Stomach (tissue), 8 donors: ENCODE measurements at regions not wholly inside any gene's neighbourhood (a gene's known extent, or its start where the extent isn't known, plus 50 kb on each side); places are given as distances from the start of the nearest gene placed in this dataset.

ENCODE experiments used
- DNase-seq, 2 donors: peaks; one replicate each; pipeline versions ENCODE4 v3.0.0 to v3.0.0-alpha.2; 2013 to 2019
- H3K27ac ChIP-seq, 5 donors: fragments of 200-600 bp in 4 of 5; sonication (generic) in 4 of 5; one replicate each; pipeline ENCODE4 v1.5.1; 2013 to 2019; ENCODE audit warnings: mild to moderate bottlenecking in 1 of 5, moderate library complexity in 1 of 5
- H3K27me3 ChIP-seq, 3 donors: fragments of 200-600 bp; sonication (generic); one replicate each; pipeline ENCODE4 v1.5.1; 2017 to 2019; ENCODE audit warnings: mixed run types in 1 of 3
- H3K36me3 ChIP-seq, 4 donors: fragments of 200-600 bp; sonication (generic); 1 replicate in 3 of 4; 2 replicates in 1 of 4; pipeline ENCODE4 v1.5.1; 2016 to 2019
- H3K4me1 ChIP-seq, 4 donors: fragments of 200-600 bp; sonication (generic); one replicate each; pipeline ENCODE4 v1.5.1; 2016 to 2019
- H3K4me3 ChIP-seq, 4 donors: fragments of 200-600 bp; sonication (generic) in 3 of 4; one replicate each; pipeline ENCODE4 v1.5.1; 2016 to 2019; ENCODE audit warnings: mild to moderate bottlenecking in 1 of 4
- H3K9me3 ChIP-seq, 4 donors: fragments of 200-600 bp; sonication (generic); one replicate each; pipeline ENCODE4 v1.5.1; 2016 to 2019
- EP300 ChIP-seq: sonication (generic); formaldehyde crosslinking; IDR thresholded peaks from one replicate; pipeline ENCODE4 v1.6.1; 2017; ENCODE audit warnings: antibody characterized with exemption
- POLR2A ChIP-seq, 4 donors: fragments of 450-650 bp; IDR thresholded peaks; one replicate each; pipeline ENCODE4 v1.6.1; 2016; ENCODE audit warnings: antibody characterized with exemption in 4 of 4, control low read depth in 2 of 4, mild to moderate bottlenecking in 1 of 4, moderate library complexity in 1 of 4
- POLR2AphosphoS5 ChIP-seq, 3 donors: sonication (generic); formaldehyde crosslinking; IDR thresholded peaks; one replicate each; pipeline ENCODE4 v1.6.1; 2016; ENCODE audit warnings: antibody characterized with exemption in 3 of 3
- WGBS, 5 donors: extraction: QIAGEN DNeasy Blood & Tissue Kit in 3 of 5; methylation state at CpG; one replicate each; pipeline versions ENCODE4 v1.1.5 to v1.1.7; 2013 to 2018; 5-methylcytosine and 5-hydroxymethylcytosine counted together
- intact Hi-C: fragments of 100-400 bp; cut with DNase I; formaldehyde crosslinking; loops from one replicate; pipeline ENCODE4 v1.15.1; 2023; ENCODE audit warnings: low total_unique reads
- TF ChIP-seq, protein P1 (sequence below), 7 experiments: fragments of 450-650 bp in 4 of 7; fragments of 200-600 bp in 3 of 7; sonication (generic) in 3 of 7; IDR thresholded peaks; one replicate each; pipeline ENCODE4 v1.5.1; 2016 to 2019; ENCODE audit warnings: antibody characterized with exemption in 7 of 7, control low read depth in 2 of 7, mild to moderate bottlenecking in 1 of 7
- donor health status: healthy with polysubstance abuse.
- donor health status: Bipolar disorder and iron deficiency.
- donor health status: healthy.

DNA sequence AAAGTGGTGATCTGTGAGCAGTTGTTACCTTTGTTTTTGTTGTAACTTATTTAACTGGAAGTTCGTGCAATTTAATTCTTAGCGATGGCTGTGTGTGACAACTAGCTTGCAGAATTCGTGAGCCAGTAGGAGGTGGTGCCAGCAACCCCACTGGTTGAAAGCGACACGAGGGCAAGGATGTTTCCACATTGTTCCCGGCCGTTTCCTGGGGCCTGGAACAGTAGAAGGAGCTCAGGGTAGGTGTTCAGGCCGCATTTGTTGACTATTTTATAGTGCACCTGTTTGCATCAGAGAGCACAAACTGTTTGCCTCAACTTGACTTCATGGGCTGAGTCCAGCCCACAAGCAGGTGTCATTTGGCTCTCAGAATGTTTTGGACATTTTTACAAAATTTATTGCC, 112.1 kb upstream of the PTPN1 start:
- TF ChIP-seq POLR2A (IDR thresholded peaks at IDR 0.05) (no peak), POLR2AphosphoS5 (IDR thresholded peaks at IDR 0.05) (no peak), EP300 (no peak)
- TF ChIP-seq, protein P1, sequence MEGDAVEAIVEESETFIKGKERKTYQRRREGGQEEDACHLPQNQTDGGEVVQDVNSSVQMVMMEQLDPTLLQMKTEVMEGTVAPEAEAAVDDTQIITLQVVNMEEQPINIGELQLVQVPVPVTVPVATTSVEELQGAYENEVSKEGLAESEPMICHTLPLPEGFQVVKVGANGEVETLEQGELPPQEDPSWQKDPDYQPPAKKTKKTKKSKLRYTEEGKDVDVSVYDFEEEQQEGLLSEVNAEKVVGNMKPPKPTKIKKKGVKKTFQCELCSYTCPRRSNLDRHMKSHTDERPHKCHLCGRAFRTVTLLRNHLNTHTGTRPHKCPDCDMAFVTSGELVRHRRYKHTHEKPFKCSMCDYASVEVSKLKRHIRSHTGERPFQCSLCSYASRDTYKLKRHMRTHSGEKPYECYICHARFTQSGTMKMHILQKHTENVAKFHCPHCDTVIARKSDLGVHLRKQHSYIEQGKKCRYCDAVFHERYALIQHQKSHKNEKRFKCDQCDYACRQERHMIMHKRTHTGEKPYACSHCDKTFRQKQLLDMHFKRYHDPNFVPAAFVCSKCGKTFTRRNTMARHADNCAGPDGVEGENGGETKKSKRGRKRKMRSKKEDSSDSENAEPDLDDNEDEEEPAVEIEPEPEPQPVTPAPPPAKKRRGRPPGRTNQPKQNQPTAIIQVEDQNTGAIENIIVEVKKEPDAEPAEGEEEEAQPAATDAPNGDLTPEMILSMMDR (IDR thresholded peaks at IDR 0.05), result no peak
- intact Hi-C loops, result loop anchor here (10.0 kb wide), 1 partner anchor 57 kb away; no protein-coding TSS in a partner anchor
- Histone ChIP-seq H3K4me1 (peaks cover 40 to 74% (median 54%) of the 10 kb centered on the region in 4 donors), H3K27me3 (no peaks in the 10 kb centered on the region), H3K27ac (peak overlapping the region in 4 of 5 donors; percentile 77 to 88 (median 82)), H3K9me3 (no peaks in the 10 kb centered on the region), H3K4me3 (no peak overlapping the region), H3K36me3 (no peaks in the 10 kb centered on the region)
- DNase-seq, result no peak
- WGBS, 5 donors, result 85 to 91% (median 89%) methylated on average over 8 of the region's 8 CpGs

DNA sequence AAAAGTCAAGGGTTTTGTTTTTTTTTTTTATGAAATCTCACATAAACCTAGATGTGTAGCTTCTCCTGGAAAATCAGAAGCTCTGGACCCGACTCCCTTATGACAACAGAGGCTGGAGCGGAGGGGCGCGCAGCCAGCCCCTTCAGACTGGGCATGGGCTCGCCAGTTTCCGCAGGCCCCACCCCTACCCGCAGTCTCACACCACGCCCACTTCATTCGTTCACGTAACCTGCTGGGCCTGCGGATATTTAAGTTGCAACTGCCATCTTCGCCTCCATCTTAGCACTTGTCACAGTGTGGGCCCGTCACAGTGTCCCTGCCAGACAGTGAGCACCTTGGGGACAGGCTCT, 111.7 kb upstream of the PTPN1 start:
- no peak for DNase-seq
- no peak overlapping the region for H3K4me3 ChIP-seq
- peaks cover 44 to 78% (median 56%) of the 10 kb centered on the region in 4 donors for H3K4me1 ChIP-seq
- intact Hi-C loops, result loop anchor here (10.0 kb wide), 1 partner anchor 56 kb away; no protein-coding TSS in a partner anchor
- TF ChIP-seq POLR2AphosphoS5 (IDR thresholded peaks at IDR 0.05) (no peak), EP300 (no peak), POLR2A (IDR thresholded peaks at IDR 0.05) (no peak)
- TF ChIP-seq, protein P1 (IDR thresholded peaks at IDR 0.05), result no peak
- 82 to 88% (median 87%) methylated on average over 13 of the region's 13 CpGs for WGBS, 5 donors
- no peaks in the 10 kb centered on the region for H3K27me3 ChIP-seq
- peak overlapping the region in 4 of 5 donors; percentile 77 to 88 (median 82) for H3K27ac ChIP-seq
- no peaks in the 10 kb centered on the region for H3K36me3 ChIP-seq
- H3K9me3 ChIP-seq, result no peaks in the 10 kb centered on the region

DNA sequence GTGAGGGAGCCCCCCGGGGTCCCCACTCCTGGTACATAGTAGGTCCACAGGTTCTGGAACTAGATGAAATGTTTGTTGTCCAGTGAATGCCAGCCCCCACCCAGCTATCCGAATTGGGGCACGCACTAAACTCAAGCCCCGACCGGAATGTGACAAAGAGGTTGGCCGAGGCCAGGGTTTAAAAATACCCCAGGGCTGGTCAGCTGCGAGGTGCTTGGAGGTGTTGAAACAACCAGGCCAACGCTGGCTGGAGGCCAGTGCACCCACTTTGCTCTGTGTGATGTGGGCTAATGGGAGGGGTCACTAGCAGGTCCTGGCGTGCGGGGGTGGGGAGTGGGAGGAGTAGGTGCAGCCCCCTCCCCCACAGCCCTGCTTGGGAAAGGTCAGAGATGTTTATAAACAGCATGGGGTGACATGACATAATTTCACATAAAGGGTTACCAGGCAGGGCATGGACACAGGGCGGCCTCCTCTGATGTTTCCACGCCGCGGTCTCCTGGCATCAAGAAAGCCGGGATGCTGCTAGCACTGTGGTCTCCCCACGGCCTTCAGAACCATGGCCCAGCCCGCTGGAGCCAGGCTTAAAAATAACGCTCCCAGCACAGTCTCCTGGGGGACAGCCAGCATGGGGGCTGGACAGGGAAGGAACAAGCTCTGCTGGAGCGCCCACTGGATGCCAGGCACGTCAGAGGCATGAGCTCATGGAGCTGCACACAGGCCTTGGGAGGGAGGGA, 111.2 kb upstream of the PTPN1 start:
- TF ChIP-seq, protein P1 (IDR thresholded peaks at IDR 0.05), result no peak
- TF ChIP-seq POLR2AphosphoS5 (IDR thresholded peaks at IDR 0.05) (peak; percentile 2 to 56 (median 5)), EP300 (peak; percentile 43)
- Histone ChIP-seq H3K36me3 (no peaks in the 10 kb centered on the region), H3K9me3 (no peaks in the 10 kb centered on the region), H3K27ac (peak overlapping the region; percentile 37 to 88 (median 80)), H3K27me3 (no peaks in the 10 kb centered on the region), H3K4me3 (no peak overlapping the region), H3K4me1 (peaks cover 48 to 80% (median 61%) of the 10 kb centered on the region in 4 donors)
- intact Hi-C loops, result loop anchor here (10.0 kb wide), 1 partner anchor 56 kb away; no protein-coding TSS in a partner anchor
- DNase-seq, result peak; percentile 51 to 63
- 47 to 57% (median 51%) methylated on average over 15 to 20 of the region's 20 CpGs for WGBS, 5 donors

DNA sequence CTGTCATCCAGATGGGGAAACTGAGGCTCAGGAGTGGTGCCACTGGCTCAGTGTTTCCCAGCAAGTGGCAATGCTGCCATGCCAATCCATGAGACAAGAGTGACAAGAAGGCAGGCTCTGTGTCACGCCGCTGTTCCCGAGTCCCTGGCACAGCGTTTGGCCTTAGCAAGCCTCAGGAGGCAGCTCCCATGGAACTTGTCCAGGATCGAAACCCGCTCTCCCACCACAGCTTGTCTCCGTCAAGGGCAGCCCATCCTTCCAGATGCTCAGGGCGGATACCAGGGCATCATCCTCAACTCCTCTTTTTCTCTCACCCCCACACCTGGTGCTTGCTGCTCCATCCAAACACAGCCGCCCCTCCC, 110.6 kb upstream of the PTPN1 start:
- TF ChIP-seq EP300 (no peak), POLR2A (IDR thresholded peaks at IDR 0.05) (no peak), POLR2AphosphoS5 (IDR thresholded peaks at IDR 0.05) (no peak)
- TF ChIP-seq, protein P1 (IDR thresholded peaks at IDR 0.05), result no peak
- peak overlapping the region in 1 of 4 donors; percentile 2 for H3K4me3 ChIP-seq
- H3K36me3 ChIP-seq, result no peaks in the 10 kb centered on the region
- no peak for DNase-seq
- H3K27ac ChIP-seq, result peak overlapping the region; percentile 37 to 88 (median 80)
- peaks cover 45 to 80% (median 61%) of the 10 kb centered on the region in 4 donors for H3K4me1 ChIP-seq
- WGBS, 5 donors, result 59 to 82% (median 63%) methylated on average over 9 of the region's 9 CpGs
- intact Hi-C loops, result loop anchor here (10.0 kb wide), 1 partner anchor 55 kb away; no protein-coding TSS in a partner anchor
- H3K27me3 ChIP-seq, result no peaks in the 10 kb centered on the region
- no peaks in the 10 kb centered on the region for H3K9me3 ChIP-seq
